K562 (cell line): ENCODE measurements at regions not wholly inside any gene's neighbourhood (a gene's known extent, or its start where the extent isn't known, plus 50 kb on each side); places are given as distances from the start of the nearest gene placed in this dataset.

Experiments
- HMG20B ChIP-seq: fragments of 250-450 bp; sonication (Bioruptor Pico); IDR thresholded peaks from 2 replicates; pipeline ENCODE4 v1.5.0; 2021; ENCODE audit warnings: mild to moderate bottlenecking
- JUND ChIP-seq, 2 experiments: IDR thresholded peaks; 2 replicates in 1 of 2; 3 replicates in 1 of 2; pipeline ENCODE4 v1.6.1; 2011; ENCODE audit warnings: borderline replicate concordance in 2 of 2, low read depth in 2 of 2, low read length in 2 of 2, improper control_type of control experiment in 1 of 2, missing biosample characterization in 1 of 2, missing genetic modification characterization in 1 of 2, missing genetic modification reagents in 1 of 2
- KDM5B ChIP-seq: fragments of 200-600 bp; sonication (generic); IDR thresholded peaks from 2 replicates; pipeline ENCODE4 v1.6.1; 2012; ENCODE audit warnings: low read depth, mild to moderate bottlenecking, moderate library complexity, low read length, control low read depth, inconsistent platforms; ENCODE audit not compliant: insufficient replicate concordance
- NEUROD1 ChIP-seq: fragments of 150-350 bp; IDR thresholded peaks from 2 replicates; pipeline ENCODE4 v1.6.1; 2014; ENCODE audit warnings: borderline replicate concordance, low read length, low read depth; ENCODE audit not compliant: partially characterized antibody
- NFXL1 ChIP-seq: fragments of 450-650 bp; formaldehyde crosslinking; IDR thresholded peaks from 2 replicates; pipeline ENCODE4 v1.4.0; 2021; ENCODE audit warnings: mild to moderate bottlenecking
- TEAD2 ChIP-seq: fragments of 450-650 bp; IDR thresholded peaks from 2 replicates; pipeline ENCODE4 v1.6.1; 2016; ENCODE audit warnings: missing genetic modification characterization, control low read depth, missing compliant biosample characterization
- ZNF133 ChIP-seq: fragments of 250-450 bp; sonication (Bioruptor Pico); IDR thresholded peaks from 2 replicates; pipeline ENCODE4 v1.4.0; 2020; ENCODE audit warnings: mild to moderate bottlenecking
- ZNF24 ChIP-seq: fragments of 450-650 bp; IDR thresholded peaks from 2 replicates; pipeline ENCODE4 v1.6.1; 2016
- TF ChIP-seq, protein P1 (sequence below), 3 experiments: IDR thresholded peaks in 2 of 3; conservative IDR thresholded peaks in 1 of 3; 2 replicates each; pipeline ENCODE4 v1.5.1; 2011 to 2012; ENCODE audit warnings: low read length in 3 of 3, mild to moderate bottlenecking in 3 of 3, control low read depth in 2 of 3, improper control_type of control experiment in 1 of 3, inconsistent platforms in 1 of 3, low read depth in 1 of 3, mixed read lengths in 1 of 3, moderate library complexity in 1 of 3; ENCODE audit not compliant: insufficient read depth in 2 of 3
- TF ChIP-seq, protein P2 (sequence below): sonication (generic); formaldehyde crosslinking; IDR thresholded peaks from 2 replicates; pipeline ENCODE4 v1.5.0; 2020; ENCODE audit warnings: missing genetic modification reagents
- TF ChIP-seq, protein P3 (sequence below): IDR thresholded peaks from 3 replicates; pipeline ENCODE4 v1.6.1; 2011; ENCODE audit warnings: borderline replicate concordance, mild to moderate bottlenecking; ENCODE audit not compliant: insufficient read length, insufficient read depth

DNA sequence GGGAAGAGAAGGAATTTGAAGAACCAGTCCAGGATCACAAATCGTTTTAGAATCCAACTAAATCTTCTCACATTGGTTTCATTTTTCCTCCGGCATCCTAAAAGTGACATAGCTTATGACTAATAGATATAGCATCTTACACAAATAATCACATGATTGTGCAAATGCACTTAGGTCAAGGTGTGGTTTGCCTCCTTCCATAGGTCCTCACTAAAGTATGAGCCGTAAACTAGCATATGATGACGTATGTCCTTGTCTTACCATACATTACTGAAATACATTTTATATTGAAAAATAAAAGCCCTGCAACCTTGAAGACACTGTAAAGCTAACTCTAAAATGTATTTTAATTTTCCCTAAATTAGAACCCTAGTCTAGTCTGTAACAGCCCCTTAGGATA, 362.7 kb upstream of the ADAMTS16 start:
- TF ChIP-seq NEUROD1 (no peak), NFXL1 (CRISPR knock-in tag) (no peak), ZNF133 (CRISPR knock-in tag) (no peak), ZNF24 (no peak), TEAD2 (tag) (no peak), HMG20B (CRISPR knock-in tag) (no peak), KDM5B (no peak), JUND (IDR thresholded peaks at IDR 0.05; ENCODE audit: borderline replicate concordance, low read depth, low read length) (no peak), JUND (tag; IDR thresholded peaks at IDR 0.05; ENCODE audit: borderline replicate concordance, low read depth, low read length) (no peak)
- TF ChIP-seq, protein P1, sequence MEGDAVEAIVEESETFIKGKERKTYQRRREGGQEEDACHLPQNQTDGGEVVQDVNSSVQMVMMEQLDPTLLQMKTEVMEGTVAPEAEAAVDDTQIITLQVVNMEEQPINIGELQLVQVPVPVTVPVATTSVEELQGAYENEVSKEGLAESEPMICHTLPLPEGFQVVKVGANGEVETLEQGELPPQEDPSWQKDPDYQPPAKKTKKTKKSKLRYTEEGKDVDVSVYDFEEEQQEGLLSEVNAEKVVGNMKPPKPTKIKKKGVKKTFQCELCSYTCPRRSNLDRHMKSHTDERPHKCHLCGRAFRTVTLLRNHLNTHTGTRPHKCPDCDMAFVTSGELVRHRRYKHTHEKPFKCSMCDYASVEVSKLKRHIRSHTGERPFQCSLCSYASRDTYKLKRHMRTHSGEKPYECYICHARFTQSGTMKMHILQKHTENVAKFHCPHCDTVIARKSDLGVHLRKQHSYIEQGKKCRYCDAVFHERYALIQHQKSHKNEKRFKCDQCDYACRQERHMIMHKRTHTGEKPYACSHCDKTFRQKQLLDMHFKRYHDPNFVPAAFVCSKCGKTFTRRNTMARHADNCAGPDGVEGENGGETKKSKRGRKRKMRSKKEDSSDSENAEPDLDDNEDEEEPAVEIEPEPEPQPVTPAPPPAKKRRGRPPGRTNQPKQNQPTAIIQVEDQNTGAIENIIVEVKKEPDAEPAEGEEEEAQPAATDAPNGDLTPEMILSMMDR (IDR thresholded peaks at IDR 0.05 in 2 of 3, conservative IDR thresholded peaks at IDR 0.05 in 1 of 3; ENCODE audit: insufficient read depth in 2 of 3, low read depth in 1 of 3, low read length in 3 of 3): no peak
- TF ChIP-seq, protein P2, sequence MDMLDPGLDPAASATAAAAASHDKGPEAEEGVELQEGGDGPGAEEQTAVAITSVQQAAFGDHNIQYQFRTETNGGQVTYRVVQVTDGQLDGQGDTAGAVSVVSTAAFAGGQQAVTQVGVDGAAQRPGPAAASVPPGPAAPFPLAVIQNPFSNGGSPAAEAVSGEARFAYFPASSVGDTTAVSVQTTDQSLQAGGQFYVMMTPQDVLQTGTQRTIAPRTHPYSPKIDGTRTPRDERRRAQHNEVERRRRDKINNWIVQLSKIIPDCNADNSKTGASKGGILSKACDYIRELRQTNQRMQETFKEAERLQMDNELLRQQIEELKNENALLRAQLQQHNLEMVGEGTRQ (CRISPR knock-in tag): no peak
- TF ChIP-seq, protein P3, sequence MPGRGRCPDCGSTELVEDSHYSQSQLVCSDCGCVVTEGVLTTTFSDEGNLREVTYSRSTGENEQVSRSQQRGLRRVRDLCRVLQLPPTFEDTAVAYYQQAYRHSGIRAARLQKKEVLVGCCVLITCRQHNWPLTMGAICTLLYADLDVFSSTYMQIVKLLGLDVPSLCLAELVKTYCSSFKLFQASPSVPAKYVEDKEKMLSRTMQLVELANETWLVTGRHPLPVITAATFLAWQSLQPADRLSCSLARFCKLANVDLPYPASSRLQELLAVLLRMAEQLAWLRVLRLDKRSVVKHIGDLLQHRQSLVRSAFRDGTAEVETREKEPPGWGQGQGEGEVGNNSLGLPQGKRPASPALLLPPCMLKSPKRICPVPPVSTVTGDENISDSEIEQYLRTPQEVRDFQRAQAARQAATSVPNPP: no peak
